GM18505 (cell line): ENCODE measurements at regions not wholly inside any gene's neighbourhood (a gene's known extent, or its start where the extent isn't known, plus 50 kb on each side); places are given as distances from the start of the nearest gene placed in this dataset.

Source experiments
- ATAC-seq: cut with Tn5 transposase; IDR thresholded peaks from one replicate; pipeline ENCODE4 v1.9.1; 2021; ENCODE audit not compliant: unreplicated experiment
- POLR2A ChIP-seq: IDR thresholded peaks from 4 replicates; pipeline ENCODE4 v1.6.1; 2011; ENCODE audit warnings: borderline replicate concordance; ENCODE audit not compliant: insufficient read depth, insufficient read length; ENCODE audit errors: extremely low read depth

DNA sequence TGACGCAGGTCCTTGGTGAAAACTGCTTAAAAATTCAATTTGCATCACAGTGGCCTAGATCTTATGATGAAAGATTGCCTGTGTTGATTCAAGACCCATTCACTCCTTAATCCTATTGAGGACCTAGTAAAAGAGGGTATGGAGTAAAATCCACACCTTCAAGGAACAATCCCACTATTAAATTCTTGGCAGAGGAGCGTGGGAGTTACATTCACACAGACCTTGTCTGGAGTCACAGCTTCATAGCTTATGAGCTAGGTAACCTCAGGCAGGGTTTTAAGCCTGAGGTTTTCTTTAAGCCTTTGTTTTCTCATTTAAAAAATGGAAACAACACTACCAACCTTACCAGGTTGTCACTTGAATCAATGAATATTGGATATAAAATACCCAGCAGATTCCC is 566.5 kb upstream of the ZNF462 start:
- no peak for TF ChIP-seq POLR2A
- no peak for ATAC-seq

DNA sequence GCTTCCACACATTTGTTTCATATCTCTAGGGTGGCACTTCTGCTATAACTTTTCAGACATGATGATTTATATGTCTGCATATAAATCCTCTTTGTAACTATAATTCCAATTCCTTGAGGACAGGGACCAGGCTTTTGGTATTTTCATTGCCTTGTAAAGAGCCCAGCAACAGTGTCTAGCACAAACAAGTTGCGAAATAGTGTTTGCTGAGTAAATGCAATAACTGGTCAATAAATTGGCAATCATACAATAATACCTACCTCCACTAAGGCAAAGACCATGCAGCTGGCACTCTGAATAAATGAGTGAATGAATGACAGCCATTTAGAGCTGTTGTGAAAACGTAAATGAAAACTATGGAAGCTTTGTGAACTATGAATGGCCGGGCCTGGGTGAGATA is 564.0 kb upstream of the ZNF462 start:
- no peak for TF ChIP-seq POLR2A
- ATAC-seq = no peak

DNA sequence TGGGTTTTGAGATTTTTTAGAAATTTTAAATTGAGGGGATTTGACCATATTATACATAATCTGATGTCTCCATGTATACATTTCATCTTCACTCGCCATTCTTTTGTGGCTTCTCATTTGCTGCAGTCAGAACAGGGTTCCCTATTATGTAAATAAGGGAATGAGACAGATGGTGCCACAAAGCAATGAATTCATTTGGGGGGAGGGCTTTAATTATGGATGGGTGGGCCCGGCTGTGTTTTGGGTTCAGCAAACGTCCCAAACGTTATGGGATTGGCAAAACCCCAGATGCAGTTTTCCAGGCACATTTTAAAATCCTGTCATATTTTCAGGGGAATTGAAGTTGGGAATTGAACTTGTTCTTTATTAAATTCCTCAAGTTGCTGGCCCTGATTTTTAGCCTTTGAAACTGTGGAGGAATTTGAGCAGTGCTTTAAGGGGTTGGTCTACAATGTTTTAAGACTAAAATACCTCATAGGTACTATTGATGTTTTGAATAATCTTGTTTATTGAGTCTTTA is 558.5 kb upstream of the ZNF462 start:
- no peak for TF ChIP-seq POLR2A
- no peak for ATAC-seq

DNA sequence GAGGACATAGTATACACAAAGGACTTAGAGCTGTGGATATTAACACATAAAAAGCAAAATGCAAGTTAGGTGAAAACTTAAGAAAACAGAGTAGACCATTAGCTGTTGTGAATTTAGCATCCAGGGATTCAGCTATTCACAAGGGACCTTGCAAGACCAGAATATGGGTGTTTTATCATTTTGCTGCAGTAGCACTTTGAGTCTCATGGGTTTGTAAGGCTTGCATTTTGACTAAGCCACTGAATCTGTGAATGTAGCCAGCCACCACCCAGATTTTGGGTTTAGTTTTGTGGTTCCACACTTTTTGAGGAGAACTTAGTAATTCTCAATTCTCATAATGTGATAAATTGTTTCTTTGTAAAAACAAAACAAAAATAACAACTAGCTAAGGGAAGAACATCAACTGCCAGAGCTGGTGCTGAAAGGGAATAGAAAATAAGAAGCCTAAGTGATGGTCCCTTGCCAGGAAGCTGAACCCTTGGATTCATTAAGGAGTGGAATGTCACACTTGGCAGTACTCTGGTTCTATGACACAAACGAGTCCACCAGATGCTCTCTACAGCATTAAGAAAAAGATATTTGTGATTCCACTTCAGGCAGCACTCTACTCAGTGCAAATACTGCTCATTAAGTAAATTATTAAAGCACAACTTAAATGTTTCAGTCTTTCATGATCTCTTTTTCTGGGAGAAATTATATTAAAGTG is 557.4 kb upstream of the ZNF462 start:
- no peak for TF ChIP-seq POLR2A
- ATAC-seq = no peak

DNA sequence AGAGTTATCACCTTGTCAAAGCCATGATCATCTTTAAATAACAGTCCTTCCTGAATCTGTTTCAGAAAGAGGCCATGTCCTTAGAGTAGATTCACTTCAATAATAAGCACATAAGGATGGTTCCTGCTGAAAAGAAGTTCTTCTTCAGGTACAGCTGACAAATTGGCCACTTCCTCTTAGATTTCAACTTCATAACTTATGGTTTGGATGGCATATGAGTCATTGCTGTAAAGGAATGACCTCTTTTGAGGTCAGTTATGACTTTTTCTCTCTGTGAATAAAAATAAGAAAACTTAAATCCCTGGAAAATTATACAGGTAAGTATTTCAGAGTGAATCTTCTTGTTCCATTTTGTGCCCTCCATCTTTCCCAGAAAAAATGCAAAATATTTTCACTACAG is 555.3 kb upstream of the ZNF462 start:
- ATAC-seq = no peak
- TF ChIP-seq POLR2A = no peak

DNA sequence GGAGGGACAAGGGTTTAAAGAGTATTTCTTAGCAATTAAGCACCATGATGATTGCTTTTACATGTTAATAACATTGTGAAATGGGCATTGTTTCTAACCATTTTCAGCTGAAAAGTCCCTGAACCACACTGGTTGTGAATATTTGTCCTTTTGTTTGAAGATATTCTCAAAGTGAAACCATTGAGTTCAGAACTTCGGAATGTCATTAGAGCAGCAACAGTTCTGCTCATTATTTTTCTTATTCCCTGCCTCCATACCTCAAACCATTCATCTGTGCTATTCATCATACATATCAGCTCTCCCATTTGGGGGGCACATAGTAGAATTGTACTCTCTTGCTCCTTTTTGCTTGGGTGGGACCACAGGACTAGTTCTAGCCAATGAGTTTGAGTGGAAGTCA is 553.0 kb upstream of the ZNF462 start:
- ATAC-seq = no peak
- no peak for TF ChIP-seq POLR2A

DNA sequence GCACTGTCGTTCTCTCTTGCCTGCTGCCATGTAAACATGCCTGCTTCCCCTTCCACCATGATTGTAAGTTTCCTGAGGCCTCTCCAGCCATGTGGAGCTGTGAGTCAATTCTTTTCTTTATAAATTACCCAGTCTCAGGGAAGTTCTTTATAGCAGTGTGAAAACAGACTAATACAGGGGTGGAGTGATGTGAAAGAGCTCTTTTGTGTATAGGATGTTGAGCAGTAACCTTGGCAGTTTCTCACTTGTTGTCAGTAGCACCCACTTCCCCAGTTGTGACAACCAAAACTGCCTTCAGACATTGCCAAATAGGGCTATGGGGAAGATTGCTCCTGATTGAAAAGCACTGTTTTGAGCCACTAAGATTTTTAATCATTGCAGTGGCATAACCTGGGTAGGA is 552.2 kb upstream of the ZNF462 start:
- TF ChIP-seq POLR2A = no peak
- ATAC-seq = no peak

DNA sequence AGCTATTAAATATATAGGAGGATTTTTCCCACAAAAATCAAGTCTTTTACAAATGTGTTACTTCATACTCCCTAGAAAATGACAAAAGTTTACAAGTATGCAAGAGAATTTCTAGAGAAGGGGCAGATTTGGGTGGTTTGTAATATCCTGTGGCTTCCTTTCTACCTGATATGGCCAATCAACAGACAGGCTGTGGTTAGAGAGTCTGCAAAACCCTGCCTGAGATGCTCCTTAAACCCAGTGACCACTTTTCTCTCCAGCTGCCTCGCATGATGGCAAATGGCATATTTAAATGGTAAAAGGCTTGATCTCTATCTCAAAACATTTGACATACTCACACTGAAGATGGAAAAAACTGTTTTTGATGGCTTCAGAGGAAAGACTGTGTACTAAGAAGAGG is 550.1 kb upstream of the ZNF462 start:
- ATAC-seq = no peak

DNA sequence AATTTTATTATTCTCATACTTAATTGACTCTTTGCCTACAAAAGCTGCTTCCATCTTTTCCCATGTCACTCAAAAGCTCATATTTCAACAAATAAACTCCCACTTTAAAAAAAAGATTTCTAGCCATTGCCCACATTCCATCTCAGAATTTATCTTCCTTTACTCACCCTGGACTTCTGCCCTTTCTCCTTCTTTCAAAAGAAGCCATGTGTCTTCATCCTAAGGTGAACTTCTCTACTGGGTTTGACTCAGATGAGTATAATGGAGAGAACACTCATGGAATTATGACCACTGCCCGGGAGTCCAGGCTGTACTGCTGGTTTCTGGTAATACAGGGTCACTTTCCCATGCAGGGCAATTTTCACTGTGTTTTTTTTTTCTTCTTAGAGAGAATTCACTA is 548.5 kb upstream of the ZNF462 start:
- no peak for TF ChIP-seq POLR2A
- no peak for ATAC-seq

More for the DNA sequence above, 550.1 kb upstream of the ZNF462 start:
- no peak for TF ChIP-seq POLR2A

DNA sequence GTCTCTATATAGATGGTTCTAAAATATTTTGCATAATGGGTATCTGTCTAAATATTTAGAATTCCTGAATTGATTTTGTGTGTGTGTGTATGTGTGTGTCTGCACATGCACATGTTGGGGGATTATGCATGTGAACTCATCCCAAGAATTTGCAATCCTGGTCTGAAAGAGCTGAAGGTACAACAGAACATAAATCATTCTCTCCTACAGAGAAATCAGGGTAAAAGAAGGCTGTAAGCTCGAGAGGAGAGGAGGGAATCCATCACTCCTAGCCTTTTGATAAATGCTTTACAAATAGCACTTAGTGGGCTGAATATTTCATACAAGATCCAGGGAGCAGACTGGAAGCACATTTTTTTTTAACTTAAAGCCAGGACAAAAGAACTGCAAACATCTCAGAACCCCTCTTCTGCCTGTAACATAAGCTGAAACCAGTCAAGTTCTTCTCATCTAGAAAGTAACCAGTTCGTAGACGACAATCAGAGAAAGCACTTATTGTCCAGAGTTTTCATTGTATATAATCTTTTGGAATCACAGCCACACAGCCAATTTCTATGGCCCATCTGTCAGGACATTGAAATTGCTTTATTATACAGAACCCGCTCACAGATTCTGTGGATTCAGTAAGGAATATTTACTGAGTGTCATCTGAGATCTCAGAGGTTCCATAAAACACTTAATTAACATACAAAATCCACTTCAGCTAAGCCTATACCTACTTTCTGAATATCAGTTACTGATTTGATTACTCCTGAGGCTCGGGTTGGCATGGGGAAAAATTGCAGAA is 541.4 kb upstream of the ZNF462 start:
- no peak for ATAC-seq
- TF ChIP-seq POLR2A = no peak

DNA sequence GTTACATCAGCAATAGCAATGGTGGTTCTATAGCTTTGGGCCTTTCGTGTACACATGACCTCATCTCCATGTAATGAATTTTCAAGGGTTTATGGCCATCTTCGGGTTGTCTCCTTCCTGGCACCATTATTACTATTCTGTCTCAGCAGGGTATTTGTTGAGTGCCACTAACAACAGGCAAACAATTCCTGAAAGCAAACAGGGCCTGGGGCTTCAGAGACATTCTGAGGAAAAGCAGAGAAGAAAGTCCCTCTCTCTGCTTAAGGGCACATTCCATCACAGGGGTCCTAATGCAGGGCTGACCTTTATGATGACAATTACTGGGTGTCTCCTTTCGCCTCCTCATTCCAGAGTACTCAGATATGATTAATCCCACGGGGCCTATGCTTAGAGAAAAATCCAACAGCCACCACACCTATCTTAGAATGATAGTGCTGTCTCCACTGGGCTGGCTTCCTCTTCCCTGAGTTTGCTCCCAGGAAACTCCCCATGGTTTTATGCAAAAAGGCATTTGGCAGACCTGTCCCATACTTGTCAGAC is 540.2 kb upstream of the ZNF462 start:
- TF ChIP-seq POLR2A = no peak
- no peak for ATAC-seq

DNA sequence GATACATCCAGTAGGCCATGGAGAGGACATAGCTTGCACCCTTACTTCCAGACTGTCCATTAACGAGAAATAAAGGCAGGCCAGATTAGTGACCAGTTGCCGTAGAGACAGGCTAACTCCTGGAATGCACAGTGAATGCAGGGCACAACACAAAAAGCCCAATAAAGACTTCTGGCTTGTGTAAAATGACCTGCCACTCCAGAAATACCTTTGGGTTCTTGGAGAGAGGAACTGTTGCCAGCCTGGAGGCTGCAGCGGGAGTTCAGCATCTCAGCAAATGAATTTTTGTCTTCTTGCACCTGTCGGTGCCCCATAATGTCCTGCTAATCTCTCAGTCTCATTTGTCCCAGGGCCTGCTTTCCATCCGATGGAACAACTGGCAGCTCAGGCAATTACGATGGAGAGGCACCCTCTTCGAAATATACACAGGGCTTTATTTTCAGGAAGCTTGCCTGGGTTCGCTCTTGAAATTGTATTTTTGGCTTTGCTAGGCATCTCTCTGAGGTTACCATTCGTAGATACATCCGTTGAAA is 538.8 kb upstream of the ZNF462 start:
- no peak for TF ChIP-seq POLR2A
- ATAC-seq = no peak

DNA sequence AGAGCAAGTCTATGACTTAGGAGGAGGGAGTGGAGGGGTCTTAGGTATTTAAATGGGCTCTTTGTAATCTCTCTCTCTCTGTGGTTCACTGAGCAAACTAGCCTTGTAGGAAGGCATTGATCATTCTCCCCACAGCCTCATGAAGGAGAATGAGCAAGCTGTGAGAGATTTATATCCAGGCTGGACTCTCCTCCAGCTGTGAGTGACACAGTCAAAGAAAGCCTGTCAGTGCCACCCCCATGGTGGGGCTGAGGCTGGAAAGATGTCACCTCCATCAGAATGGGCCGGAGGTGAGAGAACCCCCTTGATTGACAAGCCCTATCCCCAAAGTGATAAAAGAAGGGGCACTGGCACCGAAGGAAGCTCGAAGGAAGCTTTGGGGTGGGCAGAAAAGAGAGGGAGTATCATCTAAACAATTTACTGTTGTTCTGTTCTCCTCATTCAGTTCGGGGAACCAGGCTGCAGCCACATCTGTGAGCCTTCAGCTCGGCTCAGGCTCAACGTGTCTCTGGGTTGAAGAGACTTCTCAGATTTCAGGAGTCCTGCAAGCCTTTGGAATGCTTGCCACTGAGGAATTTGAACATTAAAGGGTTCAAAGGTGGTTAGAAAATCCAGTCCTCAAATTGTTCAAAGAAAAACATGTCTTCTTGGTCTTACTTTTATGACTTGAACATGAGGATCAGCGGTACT is 538.2 kb upstream of the ZNF462 start:
- no peak for TF ChIP-seq POLR2A

More for the DNA sequence above, 538.2 kb upstream of the ZNF462 start:
- ATAC-seq = no peak
